HAP-1 (cell line): ENCODE measurements at regions not wholly inside any gene's neighbourhood (a gene's known extent, or its start where the extent isn't known, plus 50 kb on each side); places are given as distances from the start of the nearest gene placed in this dataset.
A peak's percentile ranks its signal among the peaks of the same experiment; 100 is the strongest.

Experiments used
- DNase-seq, 2 experiments: peaks; one replicate each; pipeline ENCODE4 v3.0.0-alpha.2; 2016 to 2020; ENCODE audit warnings: low spot score in 2 of 2
- H3K27me3 ChIP-seq: fragments of 250-450 bp; sonication (Bioruptor Pico); 2 replicates; pipeline ENCODE4 v1.5.1; 2020; ENCODE audit warnings: low read depth, mild to moderate bottlenecking, moderate library complexity
- H3K36me3 ChIP-seq: fragments of 250-450 bp; sonication (Bioruptor Pico); replicated peaks from 2 replicates; pipeline ENCODE4 v1.5.1; 2020; ENCODE audit warnings: mild to moderate bottlenecking
- H3K4me1 ChIP-seq: fragments of 250-450 bp; sonication (Bioruptor Pico); 2 replicates; pipeline ENCODE4 v1.5.1; 2020; ENCODE audit warnings: mild to moderate bottlenecking
- H3K4me3 ChIP-seq: fragments of 250-450 bp; sonication (Bioruptor Pico); 2 replicates; pipeline ENCODE4 v1.5.1; 2020; ENCODE audit warnings: mild to moderate bottlenecking, moderate library complexity
- H3K9me3 ChIP-seq: fragments of 250-450 bp; sonication (Bioruptor Pico); 2 replicates; pipeline ENCODE4 v1.5.1; 2020; ENCODE audit warnings: mild to moderate bottlenecking, moderate library complexity
- in situ Hi-C: fragments of 300-500 bp; cut with MboI; formaldehyde crosslinking; loops from 3 replicates; pipeline ENCODE4 v1.14.3; 2020; ENCODE audit warnings: low sequenced_read_pairs, inconsistent platforms, mixed read lengths

GRCh38 chr9:630817-631216, 210.7 kb upstream of the DMRT1 start:
- H3K4me3 ChIP-seq: no peak overlapping the region
- no peak for DNase-seq
- no peaks in the 10 kb centered on the region for H3K27me3 ChIP-seq
- H3K9me3 ChIP-seq: no peaks in the 10 kb centered on the region; the same call in 1 of the 2 replicates
- in situ Hi-C loops: no loop called here
- no peaks in the 10 kb centered on the region for H3K36me3 ChIP-seq
- H3K4me1 ChIP-seq: no peaks in the 10 kb centered on the region

GRCh38 chr9:631596-631995, 209.9 kb upstream of the DMRT1 start:
- DNase-seq: no peak
- in situ Hi-C loops: no loop called here
- Histone ChIP-seq H3K36me3 (no peaks in the 10 kb centered on the region), H3K27me3 (no peaks in the 10 kb centered on the region), H3K4me1 (no peaks in the 10 kb centered on the region), H3K4me3 (no peak overlapping the region), H3K9me3 (no peaks in the 10 kb centered on the region; the same call in 1 of the 2 replicates)

- DNase-seq: no peak
- H3K27me3 ChIP-seq: no peaks in the 10 kb centered on the region
- H3K4me3 ChIP-seq: no peak overlapping the region
- no peaks in the 10 kb centered on the region; the same call in 1 of the 2 replicates for H3K9me3 ChIP-seq
- no peaks in the 10 kb centered on the region; the same call in 1 of the 2 replicates for H3K4me1 ChIP-seq
- H3K36me3 ChIP-seq: no peaks in the 10 kb centered on the region
- in situ Hi-C loops: no loop called here
Measured at GRCh38 chr9:633461-633860, 208.0 kb upstream of the DMRT1 start.

GRCh38 chr9:636931-637591, 204.4 kb upstream of the DMRT1 start:
- H3K27me3 ChIP-seq: no peaks in the 10 kb centered on the region
- no peaks in the 10 kb centered on the region for H3K36me3 ChIP-seq
- H3K9me3 ChIP-seq: no peaks in the 10 kb centered on the region; the same call in 1 of the 2 replicates
- DNase-seq: no peak
- H3K4me1 ChIP-seq: no peaks in the 10 kb centered on the region; the same call in none of the 2 replicates
- H3K4me3 ChIP-seq: no peak overlapping the region
- in situ Hi-C loops: no loop called here

- Histone ChIP-seq H3K36me3 (no peaks in the 10 kb centered on the region), H3K27me3 (no peaks in the 10 kb centered on the region), H3K4me1 (peaks cover 2% of the 10 kb centered on the region), H3K9me3 (no peaks in the 10 kb centered on the region; the same call in 1 of the 2 replicates), H3K4me3 (no peak overlapping the region)
- DNase-seq: no peak
- in situ Hi-C loops: no loop called here
Measured at GRCh38 chr9:638152-638551, 203.3 kb upstream of the DMRT1 start.

- Histone ChIP-seq H3K27me3 (no peaks in the 10 kb centered on the region), H3K4me1 (peaks cover 2% of the 10 kb centered on the region), H3K9me3 (no peaks in the 10 kb centered on the region), H3K36me3 (no peaks in the 10 kb centered on the region), H3K4me3 (no peak overlapping the region)
- no peak for DNase-seq
- in situ Hi-C loops: no loop called here
Measured at GRCh38 chr9:642014-642413, 199.5 kb upstream of the DMRT1 start.

- H3K4me3 ChIP-seq: no peak overlapping the region
Measured at GRCh38 chr9:643966-644365, 197.5 kb upstream of the DMRT1 start.

GRCh38 chr9:647522-647921, 194.0 kb upstream of the DMRT1 start:
- Histone ChIP-seq H3K36me3 (no peaks in the 10 kb centered on the region), H3K9me3 (no peaks in the 10 kb centered on the region), H3K4me1 (peaks cover 4% of the 10 kb centered on the region), H3K27me3 (no peaks in the 10 kb centered on the region), H3K4me3 (no peak overlapping the region)
- in situ Hi-C loops: no loop called here
- DNase-seq: no peak

More at GRCh38 chr9:643966-644365, 197.5 kb upstream of the DMRT1 start:
- Histone ChIP-seq H3K9me3 (no peaks in the 10 kb centered on the region), H3K27me3 (no peaks in the 10 kb centered on the region), H3K4me1 (peaks cover 2% of the 10 kb centered on the region; the same call in 1 of the 2 replicates), H3K36me3 (no peaks in the 10 kb centered on the region)
- in situ Hi-C loops: no loop called here
- DNase-seq: no peak

GRCh38 chr9:649128-650074, 192.1 kb upstream of the DMRT1 start:
- H3K36me3 ChIP-seq: no peaks in the 10 kb centered on the region
- H3K4me3 ChIP-seq: no peak overlapping the region
- DNase-seq: no peak

GRCh38 chr9:650362-650761, 191.1 kb upstream of the DMRT1 start:
- DNase-seq: peak; percentile 10 to 13
- H3K9me3 ChIP-seq: no peaks in the 10 kb centered on the region
- H3K4me1 ChIP-seq: peaks cover 4% of the 10 kb centered on the region
- H3K4me3 ChIP-seq: no peak overlapping the region
- H3K36me3 ChIP-seq: no peaks in the 10 kb centered on the region
- in situ Hi-C loops: no loop called here
- H3K27me3 ChIP-seq: no peaks in the 10 kb centered on the region

More at GRCh38 chr9:649128-650074, 192.1 kb upstream of the DMRT1 start:
- no peaks in the 10 kb centered on the region for H3K27me3 ChIP-seq
- in situ Hi-C loops: no loop called here
- no peaks in the 10 kb centered on the region for H3K9me3 ChIP-seq
- peaks cover 4% of the 10 kb centered on the region for H3K4me1 ChIP-seq

- no peaks in the 10 kb centered on the region for H3K27me3 ChIP-seq
- DNase-seq: no peak
- in situ Hi-C loops: no loop called here
- H3K9me3 ChIP-seq: no peaks in the 10 kb centered on the region
- peaks cover 4% of the 10 kb centered on the region for H3K4me1 ChIP-seq
- H3K4me3 ChIP-seq: no peak overlapping the region
- no peaks in the 10 kb centered on the region for H3K36me3 ChIP-seq
Measured at GRCh38 chr9:651371-651770, 190.1 kb upstream of the DMRT1 start.

GRCh38 chr9:652914-653313, 188.6 kb upstream of the DMRT1 start:
- H3K36me3 ChIP-seq: no peaks in the 10 kb centered on the region
- H3K4me3 ChIP-seq: no peak overlapping the region
- DNase-seq: no peak
- peaks cover 4% of the 10 kb centered on the region for H3K4me1 ChIP-seq
- H3K27me3 ChIP-seq: no peaks in the 10 kb centered on the region
- H3K9me3 ChIP-seq: no peaks in the 10 kb centered on the region
- in situ Hi-C loops: no loop called here

GRCh38 chr9:653421-653820, 188.1 kb upstream of the DMRT1 start:
- H3K27me3 ChIP-seq: no peaks in the 10 kb centered on the region
- H3K4me1 ChIP-seq: peaks cover 4% of the 10 kb centered on the region
- no peaks in the 10 kb centered on the region for H3K9me3 ChIP-seq
- DNase-seq: no peak
- H3K36me3 ChIP-seq: no peaks in the 10 kb centered on the region
- in situ Hi-C loops: no loop called here
- no peak overlapping the region for H3K4me3 ChIP-seq

- in situ Hi-C loops: no loop called here
- H3K36me3 ChIP-seq: no peaks in the 10 kb centered on the region
- H3K4me1 ChIP-seq: peaks cover 4% of the 10 kb centered on the region
- no peak overlapping the region for H3K4me3 ChIP-seq
- no peaks in the 10 kb centered on the region for H3K27me3 ChIP-seq
- no peaks in the 10 kb centered on the region for H3K9me3 ChIP-seq
- DNase-seq: no peak
Measured at GRCh38 chr9:653856-654387, 187.6 kb upstream of the DMRT1 start.
